CD4-positive, alpha-beta T cell (primary cell): ENCODE measurements at regions not wholly inside any gene's neighbourhood (a gene's known extent, or its start where the extent isn't known, plus 50 kb on each side); places are given as distances from the start of the nearest gene placed in this dataset.

Source experiments
- ATAC-seq: fragments of 200-7000 bp; cut with Tn5 transposase; one replicate; pipeline ENCODE4 v1.10.0; 2022; ENCODE audit warnings: mild to moderate bottlenecking; ENCODE audit not compliant: poor library complexity
- CTCF ChIA-PET: fragments of 350-600 bp; sonication (Branson Sonifier 250); formaldehyde crosslinking; loops from one replicate; lab custom pipeline; 2021; ENCODE audit warnings: antibody characterized with exemption, inconsistent platforms; lab: Charles Lee
- POLR2A ChIA-PET: fragments of 350-600 bp; sonication (Branson Sonifier 250); formaldehyde crosslinking; loops from one replicate; lab custom pipeline; 2021; ENCODE audit warnings: antibody characterized with exemption, inconsistent platforms; lab: Charles Lee
- DNase-seq, 14 experiments: peaks; one replicate each; pipeline ENCODE4 v3.0.0-alpha.2; 2013 to 2020; ENCODE audit warnings: mixed read lengths in 2 of 14
- H3K27ac ChIP-seq, 2 donors: one replicate each; pipeline versions ENCODE4 v1.5.1 to v1.7.0; 2013; ENCODE audit warnings: low read length in 2 of 2, low read depth in 1 of 2, mild to moderate bottlenecking in 1 of 2
- H3K27me3 ChIP-seq, 2 experiments: 1 replicate in 1 of 2; 2 replicates in 1 of 2; pipeline versions ENCODE4 v1.6.1 to v1.7.0; 2013; ENCODE audit warnings: low read length in 2 of 2, control low read depth in 1 of 2, mild to moderate bottlenecking in 1 of 2, moderate library complexity in 1 of 2; ENCODE audit not compliant: insufficient read depth in 2 of 2, control insufficient read depth in 1 of 2
- H3K36me3 ChIP-seq: one replicate; pipeline ENCODE4 v1.6.1; 2013; ENCODE audit warnings: low read length, control low read depth; ENCODE audit not compliant: insufficient read depth
- H3K4me1 ChIP-seq: one replicate; pipeline ENCODE4 v1.6.1; 2013; ENCODE audit warnings: low read length, control low read depth; ENCODE audit not compliant: insufficient read depth
- H3K4me3 ChIP-seq: one replicate; pipeline ENCODE4 v1.5.1; 2013; ENCODE audit warnings: mild to moderate bottlenecking, low read length, moderate library complexity
- H3K9me3 ChIP-seq, 2 experiments: 1 replicate in 1 of 2; 2 replicates in 1 of 2; pipeline versions ENCODE4 v1.6.1 to v1.7.0; 2013; ENCODE audit warnings: low read length in 2 of 2, mild to moderate bottlenecking in 2 of 2, control low read depth in 1 of 2, moderate library complexity in 1 of 2; ENCODE audit not compliant: control insufficient read depth in 1 of 2, insufficient read depth in 1 of 2
- H3K27ac Mint-ChIP-seq: one replicate; pipeline ENCODE4 v1.8.0; 2020; ENCODE audit warnings: mixed read lengths
- H3K27me3 Mint-ChIP-seq: one replicate; pipeline ENCODE4 v1.8.0; 2021; ENCODE audit warnings: mixed read lengths
- H3K36me3 Mint-ChIP-seq: one replicate; pipeline ENCODE4 v1.8.0; 2021; ENCODE audit warnings: low read depth, mixed read lengths
- H3K4me1 Mint-ChIP-seq: one replicate; pipeline ENCODE4 v1.8.0; 2021; ENCODE audit warnings: low read depth, mixed read lengths
- H3K4me3 Mint-ChIP-seq: one replicate; pipeline ENCODE4 v1.8.0; 2020; ENCODE audit warnings: mild to moderate bottlenecking, mixed read lengths
- H3K9me3 Mint-ChIP-seq: one replicate; pipeline ENCODE4 v1.8.0; 2020; ENCODE audit warnings: mixed read lengths
- intact Hi-C, 2 experiments: fragments of 100-400 bp; cut with DNase I in 1 of 2; cut with micrococcal nuclease in 1 of 2; formaldehyde crosslinking; loops; one replicate each; pipeline versions ENCODE4 v1.15.1 to v1.9.0; 2023 to 2025; cut with DNase I, micrococcal nuclease
- TF ChIP-seq, protein P1 (sequence below): fragments of 200-600 bp; IDR thresholded peaks from one replicate; pipeline ENCODE4 v1.8.0; 2022; ENCODE audit warnings: antibody characterized with exemption, mild to moderate bottlenecking

DNA sequence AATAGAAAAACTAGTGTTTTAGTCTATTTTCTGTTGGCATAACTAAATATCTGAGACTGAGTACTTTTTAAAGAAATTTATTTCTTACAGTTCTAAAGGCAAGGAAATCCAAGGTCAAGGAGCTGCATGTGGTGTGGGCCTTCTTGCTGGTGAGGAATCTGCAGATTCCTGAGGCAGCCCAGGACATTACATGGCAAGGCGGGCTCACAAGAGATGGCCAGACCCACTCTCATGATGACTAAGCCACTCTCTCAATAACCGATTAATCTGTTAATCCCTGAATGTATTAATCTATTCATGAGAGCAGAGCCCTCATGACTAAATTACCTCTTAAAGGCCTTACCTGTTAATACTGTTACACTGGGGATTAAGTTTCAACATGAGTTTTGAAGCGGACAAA, 340.8 kb downstream of the GRXCR1 start:
- H3K27ac Mint-ChIP-seq: no peak overlapping the region
- POLR2A ChIA-PET: no interaction called here
- H3K27me3 ChIP-seq: no peaks in the 10 kb centered on the region
- ATAC-seq (no peak), DNase-seq (no peak)
- H3K4me1 ChIP-seq: no peaks in the 10 kb centered on the region
- no peaks in the 10 kb centered on the region for H3K36me3 ChIP-seq
- no peaks in the 10 kb centered on the region for H3K27me3 Mint-ChIP-seq
- H3K9me3 ChIP-seq: no peaks in the 10 kb centered on the region
- no peaks in the 10 kb centered on the region for H3K9me3 Mint-ChIP-seq
- H3K4me3 ChIP-seq: no peak overlapping the region
- TF ChIP-seq, protein P1, sequence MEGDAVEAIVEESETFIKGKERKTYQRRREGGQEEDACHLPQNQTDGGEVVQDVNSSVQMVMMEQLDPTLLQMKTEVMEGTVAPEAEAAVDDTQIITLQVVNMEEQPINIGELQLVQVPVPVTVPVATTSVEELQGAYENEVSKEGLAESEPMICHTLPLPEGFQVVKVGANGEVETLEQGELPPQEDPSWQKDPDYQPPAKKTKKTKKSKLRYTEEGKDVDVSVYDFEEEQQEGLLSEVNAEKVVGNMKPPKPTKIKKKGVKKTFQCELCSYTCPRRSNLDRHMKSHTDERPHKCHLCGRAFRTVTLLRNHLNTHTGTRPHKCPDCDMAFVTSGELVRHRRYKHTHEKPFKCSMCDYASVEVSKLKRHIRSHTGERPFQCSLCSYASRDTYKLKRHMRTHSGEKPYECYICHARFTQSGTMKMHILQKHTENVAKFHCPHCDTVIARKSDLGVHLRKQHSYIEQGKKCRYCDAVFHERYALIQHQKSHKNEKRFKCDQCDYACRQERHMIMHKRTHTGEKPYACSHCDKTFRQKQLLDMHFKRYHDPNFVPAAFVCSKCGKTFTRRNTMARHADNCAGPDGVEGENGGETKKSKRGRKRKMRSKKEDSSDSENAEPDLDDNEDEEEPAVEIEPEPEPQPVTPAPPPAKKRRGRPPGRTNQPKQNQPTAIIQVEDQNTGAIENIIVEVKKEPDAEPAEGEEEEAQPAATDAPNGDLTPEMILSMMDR: no peak
- no peak overlapping the region for H3K4me3 Mint-ChIP-seq
- intact Hi-C loops: no loop called here
- no peaks in the 10 kb centered on the region for H3K4me1 Mint-ChIP-seq
- no peaks in the 10 kb centered on the region for H3K36me3 Mint-ChIP-seq
- H3K27ac ChIP-seq: no peak overlapping the region
- CTCF ChIA-PET: no interaction called here

DNA sequence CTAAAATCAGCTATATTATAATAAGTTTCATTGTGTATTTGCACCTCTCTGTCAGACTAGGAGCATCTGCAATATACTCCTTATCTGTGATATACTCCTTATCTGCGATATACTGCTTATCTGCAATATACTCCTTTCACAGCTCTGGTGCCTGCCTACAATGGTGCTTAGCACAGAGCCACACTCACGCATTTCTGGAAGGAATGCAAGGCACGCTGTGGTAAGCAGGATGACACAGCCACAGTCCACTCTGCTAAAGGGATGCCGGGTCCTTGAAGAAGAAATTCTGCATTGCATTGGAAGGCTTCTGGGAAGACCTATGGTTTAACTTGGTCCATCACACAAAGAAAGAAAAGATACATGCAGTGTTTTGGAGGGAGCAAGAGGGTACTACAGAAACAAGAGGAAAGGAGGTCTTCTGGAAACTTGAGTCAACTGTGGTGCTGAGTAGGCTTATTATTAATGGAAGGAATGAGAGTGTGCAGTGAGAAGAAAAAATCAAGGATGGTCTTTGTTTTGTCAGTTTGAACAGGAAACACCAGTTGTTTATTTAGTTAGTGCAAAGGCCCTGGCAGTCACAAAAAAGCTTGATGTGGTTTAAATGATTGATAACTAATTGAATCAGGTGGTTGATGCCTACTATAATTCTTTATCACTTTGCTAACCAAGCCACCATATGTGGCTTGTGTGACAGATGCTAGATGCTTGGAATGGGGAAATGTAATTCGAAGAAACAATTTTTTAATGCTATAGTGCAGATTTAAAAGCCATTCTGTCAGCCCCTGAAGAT, 342.3 kb downstream of the GRXCR1 start:
- H3K9me3 Mint-ChIP-seq: no peaks in the 10 kb centered on the region
- ATAC-seq (no peak), DNase-seq (no peak)
- TF ChIP-seq, protein P1: no peak
- no peak overlapping the region for H3K4me3 Mint-ChIP-seq
- no peaks in the 10 kb centered on the region for H3K27me3 ChIP-seq
- no peaks in the 10 kb centered on the region for H3K9me3 ChIP-seq
- no peaks in the 10 kb centered on the region for H3K4me1 ChIP-seq
- H3K36me3 Mint-ChIP-seq: no peaks in the 10 kb centered on the region
- H3K27me3 Mint-ChIP-seq: no peaks in the 10 kb centered on the region
- ChIA-PET POLR2A (no interaction called here), CTCF (interaction anchor here (1.2 kb wide), 1 partner anchor 17 kb away, joined by 3 read pairs; no protein-coding TSS in a partner anchor)
- H3K27ac ChIP-seq: no peak overlapping the region
- no peaks in the 10 kb centered on the region for H3K36me3 ChIP-seq
- no peak overlapping the region for H3K27ac Mint-ChIP-seq
- no peaks in the 10 kb centered on the region for H3K4me1 Mint-ChIP-seq
- no peak overlapping the region for H3K4me3 ChIP-seq
- intact Hi-C loops: no loop called here

- Mint-ChIP-seq H3K27ac (no peak overlapping the region), H3K4me3 (no peak overlapping the region), H3K9me3 (peaks cover 3% of the 10 kb centered on the region), H3K27me3 (no peaks in the 10 kb centered on the region), H3K36me3 (no peaks in the 10 kb centered on the region), H3K4me1 (no peaks in the 10 kb centered on the region)
- Histone ChIP-seq H3K4me1 (no peaks in the 10 kb centered on the region), H3K9me3 (no peaks in the 10 kb centered on the region), H3K27me3 (no peaks in the 10 kb centered on the region), H3K36me3 (no peaks in the 10 kb centered on the region), H3K4me3 (no peak overlapping the region), H3K27ac (no peak overlapping the region)
- TF ChIP-seq, protein P1: no peak
- intact Hi-C loops: no loop called here
- POLR2A ChIA-PET: no interaction called here
- DNase-seq: no peak
- no peak for ATAC-seq
- CTCF ChIA-PET: no interaction called here
Observed at GRCh38 chr4:43238008-43238407, 345.5 kb downstream of the GRXCR1 start.
